Neural crest cell (in vitro differentiated cells): ENCODE measurements at regions not wholly inside any gene's neighbourhood (a gene's known extent, or its start where the extent isn't known, plus 50 kb on each side); places are given as distances from the start of the nearest gene placed in this dataset.

Experiments used
- DNase-seq: peaks from one replicate; pipeline ENCODE4 v3.0.0; 2021; ENCODE audit warnings: low read depth, mixed read lengths, low spot score
- H3K27ac Mint-ChIP-seq: one replicate; pipeline ENCODE4 v1.8.0; 2021; ENCODE audit warnings: mild to moderate bottlenecking, mixed read lengths; ENCODE audit not compliant: unreplicated experiment
- H3K27me3 Mint-ChIP-seq: 2 replicates; pipeline ENCODE4 v1.8.0; 2021; ENCODE audit warnings: low read depth, mild to moderate bottlenecking, mixed read lengths
- H3K36me3 Mint-ChIP-seq: 2 replicates; pipeline ENCODE4 v1.8.0; 2021; ENCODE audit warnings: low read depth, mild to moderate bottlenecking, mixed read lengths
- H3K4me1 Mint-ChIP-seq: 2 replicates; pipeline ENCODE4 v1.8.0; 2021; ENCODE audit warnings: mixed read lengths
- H3K4me3 Mint-ChIP-seq: one replicate; pipeline ENCODE4 v1.8.0; 2021; ENCODE audit warnings: mild to moderate bottlenecking, mixed read lengths
- H3K9me3 Mint-ChIP-seq: 2 replicates; pipeline ENCODE4 v1.8.0; 2021; ENCODE audit warnings: mixed read lengths
- CTCF ChIP-seq: fragments of 200-600 bp; sonication (generic); conservative IDR thresholded peaks from 2 replicates; pipeline ENCODE4 v1.5.0; 2021; ENCODE audit warnings: antibody characterized with exemption, mild to moderate bottlenecking

DNA sequence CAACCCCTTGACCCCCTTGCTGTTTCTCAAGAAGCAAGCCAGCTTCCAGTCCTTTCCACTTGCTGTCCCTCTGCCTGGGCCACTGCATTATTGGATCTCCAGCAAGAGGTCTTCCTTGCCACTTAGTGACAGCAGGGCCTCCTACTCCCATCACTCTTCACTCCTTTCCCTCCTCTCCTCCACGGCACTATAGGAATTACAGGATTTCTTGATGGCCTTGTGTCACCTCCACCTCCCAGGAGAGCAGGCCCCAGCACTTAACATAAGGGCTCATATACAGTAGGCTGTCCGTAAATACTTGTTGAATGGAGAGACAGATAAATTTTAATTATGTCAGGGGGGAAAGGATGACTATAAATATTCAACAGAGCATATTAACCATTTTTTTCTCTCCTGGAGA lies 129.4 kb downstream of the SP3 start:
- no peak for DNase-seq
- H3K9me3 Mint-ChIP-seq, result peaks cover 18% of the 10 kb centered on the region
- H3K27ac Mint-ChIP-seq, result no peak overlapping the region
- H3K4me3 Mint-ChIP-seq, result no peak overlapping the region
- no peak for TF ChIP-seq CTCF
- peaks cover 6% of the 10 kb centered on the region for H3K36me3 Mint-ChIP-seq
- no peaks in the 10 kb centered on the region for H3K27me3 Mint-ChIP-seq
- peaks cover 52% of the 10 kb centered on the region for H3K4me1 Mint-ChIP-seq

DNA sequence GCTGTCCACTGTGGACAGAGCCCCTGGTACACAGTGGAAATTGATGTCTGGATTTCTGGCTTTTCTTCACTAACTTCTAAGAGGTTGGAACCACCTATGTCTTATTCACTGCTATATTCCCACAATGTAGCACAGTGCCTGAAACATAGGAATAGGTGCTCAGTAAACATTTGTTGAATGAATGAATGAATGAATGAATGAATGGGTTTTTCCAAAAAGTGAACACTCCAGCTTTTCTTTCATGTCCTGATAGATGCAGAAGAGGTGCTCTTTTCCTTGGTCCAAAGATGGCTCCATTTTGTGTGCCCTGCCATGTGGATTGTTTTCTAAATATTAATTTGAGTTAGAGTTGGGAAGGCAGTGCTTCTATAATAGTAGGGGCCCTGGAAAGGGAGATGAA lies 124.1 kb downstream of the SP3 start:
- TF ChIP-seq CTCF, result no peak
- no peak overlapping the region for H3K4me3 Mint-ChIP-seq

DNA sequence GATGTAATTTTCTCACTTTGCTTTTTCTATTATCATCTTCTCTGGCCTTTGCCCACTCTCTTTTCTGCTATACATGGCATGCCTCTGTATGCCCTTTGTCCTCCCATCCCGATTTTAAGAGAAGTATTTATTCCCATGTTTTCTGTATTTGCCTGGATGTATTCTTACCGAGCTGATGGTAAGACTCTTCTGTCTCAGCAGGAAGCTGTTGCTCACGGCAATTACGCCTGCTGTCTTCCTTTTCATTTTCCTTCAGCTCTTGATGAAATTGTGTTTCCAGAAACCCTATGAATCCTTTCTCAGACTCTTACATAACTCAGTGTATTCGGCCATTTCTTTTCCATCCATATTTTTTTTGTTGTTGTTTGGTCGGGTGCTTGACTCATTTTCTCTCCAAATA lies 121.6 kb downstream of the SP3 start:
- H3K4me1 Mint-ChIP-seq, result peaks cover 22% of the 10 kb centered on the region
- H3K4me3 Mint-ChIP-seq, result no peak overlapping the region
- H3K36me3 Mint-ChIP-seq, result no peaks in the 10 kb centered on the region
- no peak for DNase-seq
- peaks cover 5% of the 10 kb centered on the region for H3K9me3 Mint-ChIP-seq
- no peak overlapping the region for H3K27ac Mint-ChIP-seq
- no peaks in the 10 kb centered on the region for H3K27me3 Mint-ChIP-seq
- no peak for TF ChIP-seq CTCF

More for the DNA sequence above, 124.1 kb downstream of the SP3 start:
- peaks cover 22% of the 10 kb centered on the region for H3K4me1 Mint-ChIP-seq
- no peak for DNase-seq
- H3K9me3 Mint-ChIP-seq, result peaks cover 9% of the 10 kb centered on the region
- no peaks in the 10 kb centered on the region for H3K27me3 Mint-ChIP-seq
- no peak overlapping the region for H3K27ac Mint-ChIP-seq
- no peaks in the 10 kb centered on the region for H3K36me3 Mint-ChIP-seq

GRCh38 chr2:173851141-173851641 lies 114.0 kb downstream of the SP3 start:
- no peak for DNase-seq
- H3K27ac Mint-ChIP-seq, result no peak overlapping the region
- H3K27me3 Mint-ChIP-seq, result no peaks in the 10 kb centered on the region
- H3K36me3 Mint-ChIP-seq, result no peaks in the 10 kb centered on the region
- TF ChIP-seq CTCF, result no peak
- no peak overlapping the region for H3K4me3 Mint-ChIP-seq
- peaks cover 5% of the 10 kb centered on the region for H3K9me3 Mint-ChIP-seq
- H3K4me1 Mint-ChIP-seq, result peaks cover 11% of the 10 kb centered on the region

DNA sequence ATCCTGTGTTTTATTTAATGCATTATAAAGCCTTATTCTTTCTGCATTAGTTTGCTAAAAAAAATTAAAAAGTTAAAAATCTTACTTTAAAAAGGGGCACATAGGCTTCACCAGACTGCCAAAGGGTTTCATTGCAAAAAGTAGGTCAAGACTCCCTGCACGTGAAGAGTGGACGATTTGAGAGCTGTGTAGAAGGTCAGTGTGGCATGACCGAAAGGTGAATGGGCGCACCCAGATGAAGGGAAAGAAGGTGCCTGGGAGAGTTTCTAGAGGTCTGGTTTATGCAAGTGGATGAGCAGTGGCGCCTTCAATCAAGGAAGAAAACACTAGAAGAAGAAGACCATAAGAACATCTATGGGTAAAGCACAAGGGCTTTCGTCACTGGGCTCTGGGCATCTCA lies 111.0 kb downstream of the SP3 start:
- Mint-ChIP-seq H3K4me1 (peaks cover 13% of the 10 kb centered on the region), H3K36me3 (no peaks in the 10 kb centered on the region), H3K9me3 (no peaks in the 10 kb centered on the region), H3K27ac (no peak overlapping the region), H3K27me3 (no peaks in the 10 kb centered on the region), H3K4me3 (no peak overlapping the region)
- DNase-seq, result no peak
- no peak for TF ChIP-seq CTCF

GRCh38 chr2:173854840-173855239 lies 110.3 kb downstream of the SP3 start:
- Mint-ChIP-seq H3K27ac (no peak overlapping the region), H3K9me3 (no peaks in the 10 kb centered on the region), H3K36me3 (no peaks in the 10 kb centered on the region), H3K4me3 (no peak overlapping the region), H3K27me3 (no peaks in the 10 kb centered on the region), H3K4me1 (peaks cover 13% of the 10 kb centered on the region)
- no peak for TF ChIP-seq CTCF
- DNase-seq, result no peak
